HG02759 (cell line): ENCODE measurements at regions not wholly inside any gene's neighbourhood (a gene's known extent, or its start where the extent isn't known, plus 50 kb on each side); places are given as distances from the start of the nearest gene placed in this dataset.
"Not testable (repeated sequence)": the region's sequence is repeated elsewhere in the genome, so short reads cannot be mapped to it uniquely, and the experiment has no call there.

ENCODE experiments used
- ATAC-seq: cut with Tn5 transposase; IDR thresholded peaks from one replicate; pipeline ENCODE4 v1.9.1; 2021; ENCODE audit warnings: mild to moderate bottlenecking, moderate library complexity; ENCODE audit not compliant: unreplicated experiment

DNA sequence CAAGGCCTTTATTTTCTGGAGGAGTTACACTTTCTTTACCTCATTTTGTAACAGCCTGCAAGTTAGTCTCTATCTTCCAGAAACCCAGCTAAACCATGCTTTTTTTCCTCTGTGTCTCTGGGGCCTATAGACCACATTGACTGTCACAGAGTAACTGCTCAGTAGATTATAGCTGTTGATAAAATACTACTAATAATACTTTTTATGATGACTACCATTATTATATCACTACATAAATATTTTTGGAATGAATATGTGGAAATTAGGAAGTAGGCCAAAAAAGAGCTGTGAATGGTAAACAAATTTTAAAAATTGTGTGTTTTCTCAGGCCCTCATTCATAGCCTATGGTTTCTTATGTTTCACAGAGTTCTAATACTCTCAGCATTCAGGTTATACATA lies 233.1 kb upstream of the USP24 start:
- ATAC-seq: no peak

DNA sequence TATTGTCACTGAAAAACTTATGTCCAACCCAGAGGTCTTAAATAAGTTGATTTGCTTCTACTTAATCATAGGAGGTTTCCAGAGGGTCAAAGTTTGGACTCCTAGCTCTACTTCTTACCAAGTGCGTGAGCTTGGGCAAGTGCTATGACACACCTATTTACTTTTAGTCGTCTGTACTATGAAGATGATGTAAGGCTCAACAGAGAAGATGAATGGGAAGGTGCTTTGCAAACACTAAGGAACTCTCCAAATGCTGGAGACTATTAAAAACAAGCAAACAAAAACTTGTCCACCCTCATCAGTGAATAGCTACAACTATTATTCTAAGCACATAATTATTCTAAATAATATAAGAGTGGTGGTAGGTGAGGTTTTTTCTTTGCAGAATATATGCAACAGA lies 232.3 kb upstream of the USP24 start:
- no peak for ATAC-seq

DNA sequence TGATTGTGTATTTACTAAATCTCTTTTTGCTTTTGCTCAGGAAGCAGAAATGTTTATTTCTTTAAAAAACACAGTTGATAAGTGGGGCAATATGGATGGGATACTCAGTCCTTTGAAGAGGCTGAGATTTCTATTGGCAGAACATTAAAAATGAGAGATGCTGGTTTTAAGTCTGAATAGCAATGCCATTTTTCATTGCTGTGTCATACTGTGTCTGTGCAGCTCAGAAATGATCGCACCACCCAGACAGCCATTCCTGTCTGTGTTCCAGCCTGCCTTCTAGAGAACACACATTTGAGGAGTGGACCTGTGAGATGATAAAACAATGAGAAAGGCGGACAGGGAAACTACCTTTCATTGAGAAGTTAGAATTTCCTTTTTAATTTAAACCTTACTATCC lies 231.2 kb upstream of the USP24 start:
- ATAC-seq: no peak

DNA sequence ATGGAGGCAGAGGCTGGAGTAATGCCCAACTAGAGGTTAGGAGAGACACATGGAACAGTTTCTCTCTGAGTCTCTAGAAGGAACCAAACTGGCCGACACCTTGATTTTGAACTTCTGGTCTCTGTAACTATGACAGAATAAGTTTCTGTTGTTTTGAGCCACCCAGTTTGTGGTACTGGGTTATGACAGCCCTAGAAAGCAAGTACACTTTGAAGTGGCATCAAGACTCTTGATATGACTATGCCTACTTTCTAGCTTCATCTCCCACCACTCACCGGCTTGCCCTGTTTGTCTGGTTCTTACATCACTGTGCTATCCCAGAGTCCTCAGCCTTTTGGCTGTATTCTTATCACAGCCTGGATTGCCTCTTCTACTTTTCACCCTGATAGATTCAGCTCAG lies 230.3 kb upstream of the USP24 start:
- ATAC-seq: peak; percentile 83

DNA sequence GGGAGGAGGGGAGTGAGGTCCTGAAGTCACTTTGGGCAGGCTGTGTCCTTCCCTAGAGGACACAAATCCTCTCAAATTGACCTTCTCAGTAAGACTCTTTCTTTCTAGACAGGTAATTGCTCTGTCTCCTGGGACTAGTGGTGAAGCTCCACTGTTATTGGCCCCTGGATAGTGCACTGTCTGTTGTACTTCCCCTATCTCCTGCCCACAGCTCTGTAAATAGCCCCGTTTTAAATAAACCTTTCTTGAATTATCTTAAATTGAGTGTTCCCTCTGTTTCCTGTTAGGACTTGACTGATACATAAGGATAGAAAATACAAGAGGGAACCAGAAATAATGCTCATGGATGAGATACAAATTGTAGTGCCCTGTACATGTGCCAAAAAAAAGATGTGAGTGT lies 229.5 kb upstream of the USP24 start:
- ATAC-seq: no peak

DNA sequence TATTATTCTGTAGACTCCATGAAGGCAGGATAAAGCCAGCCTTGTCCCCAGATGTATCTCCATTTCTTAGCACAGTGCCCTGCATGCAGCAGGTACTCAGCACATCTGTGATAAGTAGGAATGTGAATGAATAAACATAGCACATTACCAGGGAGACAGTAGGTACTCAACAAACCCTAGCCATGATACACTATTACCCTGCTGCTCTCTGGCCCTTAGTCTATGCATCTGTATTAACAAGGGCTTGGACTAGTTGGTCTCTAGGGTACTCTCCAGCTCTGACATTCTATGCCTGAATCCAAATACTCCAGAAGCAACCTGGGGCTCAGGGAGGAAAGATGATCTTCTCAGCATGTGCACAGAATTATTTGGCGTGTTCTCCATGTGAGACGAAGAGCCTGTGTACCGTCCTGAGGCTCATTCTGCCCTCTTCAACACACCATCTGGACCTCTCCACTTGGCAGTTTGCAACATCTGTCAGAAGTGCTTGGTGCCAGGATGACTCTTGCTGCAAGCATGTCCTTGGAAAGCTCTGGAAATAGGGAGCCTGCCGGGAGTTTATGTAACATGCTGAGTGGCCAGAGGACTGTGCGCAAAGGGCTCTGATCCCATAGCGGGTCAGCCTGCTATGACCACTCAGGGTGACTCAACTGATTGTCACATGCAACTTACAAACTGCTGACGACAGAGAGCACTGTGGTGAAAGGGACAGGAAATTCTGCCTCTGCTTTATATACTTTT lies 228.2 kb upstream of the USP24 start:
- no peak for ATAC-seq

DNA sequence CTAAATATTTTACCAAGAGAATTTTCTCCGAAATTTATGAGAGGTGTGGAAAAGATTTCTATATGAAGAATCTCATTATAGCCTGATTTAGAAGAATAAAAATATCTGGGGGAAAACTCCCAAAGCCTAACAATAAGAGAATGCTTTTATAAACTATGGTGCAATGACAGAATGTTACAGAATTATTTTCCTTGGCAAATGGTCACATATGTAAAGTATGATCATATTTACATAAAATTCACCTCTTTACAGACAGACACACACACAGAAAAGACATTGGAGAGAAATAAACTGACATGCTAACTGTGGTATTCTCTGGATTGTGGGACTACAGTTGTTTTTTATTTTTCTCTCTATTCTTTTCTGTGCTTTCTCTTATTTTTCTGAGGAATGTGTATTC lies 226.3 kb upstream of the USP24 start:
- no peak for ATAC-seq

DNA sequence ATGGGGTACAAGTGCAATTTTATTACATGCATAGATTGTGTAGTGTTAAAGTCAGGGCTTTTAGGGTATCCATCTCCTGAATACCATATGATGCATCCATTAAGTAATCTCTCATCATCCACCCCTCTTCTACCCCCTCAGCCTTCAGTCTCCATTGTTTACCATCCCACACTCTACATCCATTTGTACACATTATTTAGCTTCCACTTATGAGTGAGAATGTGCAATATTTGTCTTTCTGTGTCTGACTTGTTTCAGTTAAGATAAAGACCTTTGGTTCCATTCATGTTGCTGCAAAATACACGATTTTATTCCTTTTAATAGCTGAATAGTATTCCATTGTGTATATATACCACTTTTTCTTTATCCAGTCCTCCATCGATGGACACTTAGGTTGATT lies 222.5 kb upstream of the USP24 start:
- no peak for ATAC-seq

DNA sequence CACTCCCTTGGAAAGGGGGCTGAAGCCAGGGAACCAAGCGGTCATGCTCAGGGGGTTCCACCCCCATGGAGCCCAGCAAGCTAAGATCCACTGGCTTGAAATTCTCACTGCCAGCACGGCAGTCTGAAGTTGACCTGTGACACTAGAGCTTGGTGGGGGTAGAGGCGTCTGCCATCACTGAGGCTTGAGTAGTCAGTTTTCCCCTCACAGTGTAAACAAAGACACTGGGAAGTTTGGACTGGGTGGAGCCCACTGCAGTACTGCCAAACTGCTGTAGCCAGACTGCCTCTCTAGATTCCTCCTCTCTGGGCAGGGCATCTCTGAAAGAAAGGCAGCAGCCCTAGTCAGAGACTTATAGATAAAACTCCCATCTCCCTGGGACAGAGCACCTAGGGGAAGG lies 215.6 kb upstream of the USP24 start:
- ATAC-seq: not testable (repeated sequence)

- ATAC-seq: not testable (repeated sequence)
These were observed 215.0 kb upstream of the USP24 start for GRCh38 chr1:55430206-55430605.

- no peak for ATAC-seq
These were observed 214.1 kb upstream of the USP24 start for GRCh38 chr1:55428944-55429931.

- ATAC-seq: no peak
These were observed 213.1 kb upstream of the USP24 start for GRCh38 chr1:55428231-55428630.

- no peak for ATAC-seq
These were observed 212.4 kb upstream of the USP24 start for GRCh38 chr1:55427606-55428005.

- ATAC-seq: no peak
These were observed 211.5 kb upstream of the USP24 start for GRCh38 chr1:55426619-55427018.

GRCh38 chr1:55426156-55426555 lies 211.0 kb upstream of the USP24 start:
- no peak for ATAC-seq

DNA sequence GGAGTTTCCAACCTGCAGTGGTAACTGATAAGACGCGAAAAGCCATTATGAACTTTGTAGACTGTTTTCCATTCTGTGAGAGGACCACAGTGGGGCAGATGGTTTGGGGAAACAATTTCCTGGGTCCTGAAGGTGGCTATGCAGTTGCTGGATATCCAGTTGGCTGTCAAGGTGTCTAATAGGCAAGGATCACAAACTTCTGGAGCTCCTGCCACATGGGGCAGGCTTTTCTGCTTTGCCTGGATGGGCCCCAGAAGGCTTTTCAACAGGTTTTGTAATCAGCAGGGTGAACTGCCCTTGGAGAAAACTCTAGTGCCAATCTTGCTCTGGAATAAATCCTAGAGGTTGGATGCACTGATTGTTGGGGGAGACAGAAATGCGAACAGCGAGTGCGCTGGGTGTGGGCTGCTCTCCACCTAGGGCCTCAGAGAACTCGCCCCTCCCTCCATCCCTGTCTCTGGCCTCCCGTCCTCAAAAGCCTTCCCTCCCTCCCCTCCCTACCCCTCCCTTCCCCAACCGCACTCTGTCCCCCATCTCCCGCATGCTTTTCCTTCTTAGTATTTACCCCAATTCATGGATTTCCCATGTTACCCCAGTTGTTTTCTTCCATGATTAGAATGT lies 210.3 kb upstream of the USP24 start:
- no peak for ATAC-seq

- ATAC-seq: no peak
These were observed 208.2 kb upstream of the USP24 start for GRCh38 chr1:55423376-55423775.

DNA sequence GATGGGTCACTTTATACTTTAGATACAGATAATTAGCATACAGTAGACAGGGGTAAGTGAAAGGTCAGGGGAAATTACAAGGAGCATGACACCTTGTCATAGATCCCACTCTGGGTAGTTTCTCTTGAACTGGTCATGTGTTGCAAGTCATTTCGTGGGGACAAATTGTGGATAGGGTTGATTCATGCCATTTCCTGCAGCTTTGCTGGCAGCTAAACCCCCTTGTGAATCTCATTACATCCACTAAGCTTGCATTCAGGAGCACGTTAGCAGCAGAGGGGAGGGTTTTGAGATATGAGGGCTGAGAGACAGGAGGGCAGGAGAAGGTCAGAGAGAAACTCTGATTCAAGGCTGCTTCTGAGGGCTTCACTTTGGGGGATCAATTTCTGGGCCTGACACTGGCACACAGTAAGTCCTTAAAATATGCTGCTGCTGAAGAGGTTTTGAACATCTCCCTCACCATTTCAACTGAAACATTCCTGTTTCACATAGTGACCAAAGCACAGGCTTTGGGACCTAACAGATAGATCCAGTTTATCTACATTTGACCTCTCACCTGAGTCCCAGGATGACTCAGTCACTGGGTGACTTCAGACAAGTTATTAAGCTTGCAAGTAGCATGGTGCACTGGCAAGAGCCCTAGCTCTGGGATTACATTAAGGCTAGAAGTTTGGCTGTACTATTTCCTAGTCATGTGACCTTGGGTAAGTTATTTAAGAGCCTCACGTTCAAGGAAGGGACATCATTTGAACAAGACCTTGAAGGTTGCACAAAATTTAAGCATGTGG lies 206.0 kb upstream of the USP24 start:
- no peak for ATAC-seq

DNA sequence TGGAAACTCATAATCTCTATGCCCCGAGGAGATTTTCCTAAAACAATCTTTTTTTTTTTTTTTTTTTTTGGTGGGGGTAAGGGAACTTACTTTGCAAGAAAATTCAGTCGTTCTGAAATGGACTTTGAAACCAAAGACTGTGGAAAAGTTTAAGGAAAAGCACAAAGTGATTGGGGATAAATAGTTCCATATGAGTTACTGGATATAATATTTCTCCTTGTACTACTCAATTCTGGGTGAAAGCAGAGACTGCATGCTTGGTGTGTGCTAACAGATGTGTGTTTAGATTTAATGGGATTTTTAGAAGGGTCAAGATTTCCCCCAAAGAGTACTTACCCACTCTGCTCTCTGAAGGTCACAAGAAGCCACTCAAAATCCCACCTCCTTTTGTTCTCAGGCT lies 204.9 kb upstream of the USP24 start:
- ATAC-seq: no peak

DNA sequence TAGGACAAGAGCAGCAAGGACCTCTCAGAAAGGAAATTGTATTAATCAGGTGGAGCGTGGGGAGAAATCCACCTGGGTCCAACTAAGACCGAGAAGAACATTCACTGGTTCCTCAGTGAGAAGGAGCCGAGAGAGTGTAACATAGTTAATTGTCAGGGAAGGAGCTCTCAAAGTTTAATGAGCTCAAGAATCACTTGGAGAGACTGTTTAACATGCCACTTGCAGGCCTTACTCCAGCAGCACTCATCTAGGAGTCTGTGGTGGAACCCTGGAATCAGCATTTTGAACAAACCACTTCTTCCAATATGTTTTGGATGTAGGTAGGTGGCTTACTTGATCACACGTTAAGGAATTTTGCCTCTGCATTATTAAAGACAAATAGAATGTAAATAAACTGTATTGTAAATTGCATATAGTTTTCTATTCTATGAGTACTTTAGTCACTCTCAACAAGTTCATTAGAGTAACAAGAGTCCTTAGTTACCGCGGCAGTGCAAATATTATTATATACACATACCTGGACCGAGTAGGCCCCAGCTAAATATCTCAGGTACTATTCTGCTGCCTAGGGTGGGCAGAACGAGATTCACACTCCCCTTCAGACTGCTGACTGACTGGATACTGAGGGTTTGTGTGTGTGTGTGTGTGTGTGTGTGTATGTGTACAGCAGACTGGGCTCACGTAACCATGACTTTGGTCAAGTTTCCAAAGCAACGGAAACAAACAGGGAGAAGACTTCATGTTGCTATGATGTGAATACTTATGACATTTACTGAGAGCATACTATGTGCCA lies 203.2 kb upstream of the USP24 start:
- ATAC-seq: no peak
